ENCODE measurements at regions not wholly inside any gene's neighbourhood (a gene's known extent, or its start where the extent isn't known, plus 50 kb on each side); places are given as distances from the start of the nearest gene placed in this dataset.

DNA sequence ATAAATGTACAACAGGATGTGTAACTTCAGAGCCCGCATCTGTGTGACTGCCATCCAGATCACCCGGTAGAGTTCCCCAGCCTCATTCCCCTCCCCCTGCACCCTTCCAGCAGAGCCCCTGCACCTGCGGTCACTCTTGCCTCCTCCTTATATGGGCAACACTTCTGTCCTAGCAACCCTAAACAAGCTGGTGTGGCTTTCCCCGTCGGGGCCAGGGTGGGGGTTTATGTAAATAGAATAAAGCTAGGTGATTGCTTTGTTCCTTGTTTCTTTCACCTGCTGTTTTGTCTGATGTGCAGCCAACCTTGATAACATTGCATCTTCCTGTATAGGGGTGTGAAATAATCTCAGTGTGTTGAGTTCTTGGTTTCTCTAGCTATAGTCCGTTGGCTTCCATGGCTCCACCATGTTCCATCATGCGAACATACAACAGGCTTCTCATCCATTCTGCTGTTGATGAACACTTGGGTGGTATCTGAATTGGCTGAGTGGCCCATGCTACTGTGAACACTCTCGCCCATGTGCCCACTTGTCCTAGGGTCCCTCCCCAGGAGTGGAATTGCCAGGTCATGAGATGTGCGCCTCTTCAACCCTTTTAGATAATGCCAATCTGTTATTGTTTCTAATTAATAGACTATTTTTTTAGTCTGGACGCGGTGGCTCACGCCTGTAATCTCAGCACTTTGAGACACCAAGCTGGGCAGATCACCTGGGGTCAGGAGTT lies 102.2 kb downstream of the KIF26A start:
- intact Hi-C loops (cut with DNase I; ENCODE audit: low total_unique reads): no loop called here
- no peak for TF ChIP-seq POLR2A (IDR thresholded peaks at IDR 0.05)
- TF ChIP-seq EP300 (IDR thresholded peaks at IDR 0.05): no peak
- TF ChIP-seq, protein P1, sequence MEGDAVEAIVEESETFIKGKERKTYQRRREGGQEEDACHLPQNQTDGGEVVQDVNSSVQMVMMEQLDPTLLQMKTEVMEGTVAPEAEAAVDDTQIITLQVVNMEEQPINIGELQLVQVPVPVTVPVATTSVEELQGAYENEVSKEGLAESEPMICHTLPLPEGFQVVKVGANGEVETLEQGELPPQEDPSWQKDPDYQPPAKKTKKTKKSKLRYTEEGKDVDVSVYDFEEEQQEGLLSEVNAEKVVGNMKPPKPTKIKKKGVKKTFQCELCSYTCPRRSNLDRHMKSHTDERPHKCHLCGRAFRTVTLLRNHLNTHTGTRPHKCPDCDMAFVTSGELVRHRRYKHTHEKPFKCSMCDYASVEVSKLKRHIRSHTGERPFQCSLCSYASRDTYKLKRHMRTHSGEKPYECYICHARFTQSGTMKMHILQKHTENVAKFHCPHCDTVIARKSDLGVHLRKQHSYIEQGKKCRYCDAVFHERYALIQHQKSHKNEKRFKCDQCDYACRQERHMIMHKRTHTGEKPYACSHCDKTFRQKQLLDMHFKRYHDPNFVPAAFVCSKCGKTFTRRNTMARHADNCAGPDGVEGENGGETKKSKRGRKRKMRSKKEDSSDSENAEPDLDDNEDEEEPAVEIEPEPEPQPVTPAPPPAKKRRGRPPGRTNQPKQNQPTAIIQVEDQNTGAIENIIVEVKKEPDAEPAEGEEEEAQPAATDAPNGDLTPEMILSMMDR (IDR thresholded peaks at IDR 0.05): no peak
- TF ChIP-seq POLR2AphosphoS5 (IDR thresholded peaks at IDR 0.05): no peak
- Histone ChIP-seq H3K27ac (no peak overlapping the region), H3K27me3 (peaks cover 0 to 31% (median 0%) of the 10 kb centered on the region in 3 donors), H3K4me1 (peaks cover 0 to 7% (median 0%) of the 10 kb centered on the region in 4 donors), H3K36me3 (no peaks in the 10 kb centered on the region), H3K4me3 (no peak overlapping the region), H3K9me3 (peaks cover 4 to 42% (median 38%) of the 10 kb centered on the region in 4 donors)
- 65 to 79% (median 70%) methylated on average over 12 of the region's 12 CpGs for WGBS, 5 donors
- peak; percentile 21 to 56 for DNase-seq

DNA sequence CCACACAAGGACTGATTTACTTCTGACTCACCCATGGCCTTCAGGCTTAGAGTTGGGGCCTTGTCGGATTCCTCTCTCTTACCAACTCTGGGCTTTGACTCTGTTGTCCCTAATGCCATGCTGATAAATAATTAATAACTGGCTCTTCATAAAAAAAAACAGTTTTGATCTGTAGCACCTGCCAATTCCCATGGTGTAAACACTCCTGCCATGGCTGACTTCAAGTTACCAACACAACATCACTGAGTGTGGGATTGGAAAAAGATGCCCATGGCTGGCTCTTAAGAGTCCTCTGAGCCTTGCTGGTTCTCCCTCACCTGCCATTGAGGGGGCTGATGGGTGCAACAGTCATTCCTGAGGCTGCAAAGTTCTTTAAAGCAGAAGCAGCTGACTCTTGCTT lies 104.8 kb downstream of the KIF26A start:
- intact Hi-C loops (cut with DNase I; ENCODE audit: low total_unique reads): no loop called here
- peaks cover 0 to 7% (median 0%) of the 10 kb centered on the region in 4 donors for H3K4me1 ChIP-seq
- no peak overlapping the region for H3K27ac ChIP-seq
- H3K4me3 ChIP-seq: no peak overlapping the region
- peaks cover 0 to 32% (median 19%) of the 10 kb centered on the region in 4 donors for H3K9me3 ChIP-seq
- DNase-seq: no peak
- H3K27me3 ChIP-seq: peaks cover 0 to 24% (median 0%) of the 10 kb centered on the region in 3 donors
- no peak for TF ChIP-seq POLR2A (IDR thresholded peaks at IDR 0.05)
- no peak for TF ChIP-seq POLR2AphosphoS5 (IDR thresholded peaks at IDR 0.05)
- TF ChIP-seq, protein P1 (IDR thresholded peaks at IDR 0.05): no peak
- no peak for TF ChIP-seq EP300 (IDR thresholded peaks at IDR 0.05)
- H3K36me3 ChIP-seq: no peaks in the 10 kb centered on the region
- 76 to 94% (median 89%) methylated on average over 1 of the region's 1 CpG for WGBS, 5 donors

DNA sequence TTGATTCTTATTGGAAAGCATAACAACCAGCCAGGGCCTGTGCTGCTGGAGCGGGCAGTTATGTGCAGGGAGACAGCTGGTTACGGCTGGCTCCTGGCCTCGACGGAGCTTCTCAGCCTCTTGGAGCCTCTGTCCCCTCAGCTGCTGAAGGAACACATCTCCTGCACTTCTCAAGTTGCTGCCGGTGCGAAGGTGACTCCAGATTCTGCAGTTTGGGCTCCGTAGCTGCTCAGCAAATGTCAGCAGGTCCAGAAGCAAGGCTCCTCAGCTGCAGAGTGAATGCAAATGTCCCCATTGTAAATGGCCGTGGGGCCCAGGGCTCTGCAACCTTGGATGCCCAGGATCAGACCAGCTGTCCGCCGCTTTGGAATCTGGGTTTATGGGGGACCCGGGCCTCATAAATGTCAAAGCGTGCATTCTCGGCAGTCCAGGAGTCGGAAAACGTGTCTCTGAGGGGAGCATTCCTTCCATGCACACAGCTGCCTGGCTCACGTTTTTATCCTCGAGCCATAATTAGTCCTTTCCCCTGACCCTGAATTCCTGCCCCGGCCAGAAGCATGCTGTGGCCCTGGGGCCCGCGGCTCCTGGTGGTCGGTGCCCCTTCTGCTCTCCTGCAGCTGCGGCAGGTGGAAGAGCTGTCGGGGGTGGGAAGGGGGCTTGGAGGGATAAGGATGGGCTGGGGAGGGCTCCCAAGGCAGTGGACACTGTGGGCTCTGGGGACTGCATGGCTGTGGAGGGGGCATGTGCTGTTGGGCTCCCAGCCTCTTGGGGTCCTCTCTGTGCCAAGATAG lies 106.0 kb downstream of the KIF26A start:
- no peak overlapping the region for H3K4me3 ChIP-seq
- no peak overlapping the region for H3K27ac ChIP-seq
- H3K9me3 ChIP-seq: peaks cover 0 to 32% (median 19%) of the 10 kb centered on the region in 4 donors
- TF ChIP-seq EP300 (IDR thresholded peaks at IDR 0.05) (no peak), POLR2A (IDR thresholded peaks at IDR 0.05) (no peak), POLR2AphosphoS5 (IDR thresholded peaks at IDR 0.05) (no peak)
- TF ChIP-seq, protein P1 (IDR thresholded peaks at IDR 0.05): no peak
- DNase-seq: peak in 1 of 2 donors; percentile 19
- intact Hi-C loops (cut with DNase I; ENCODE audit: low total_unique reads): no loop called here
- WGBS, 5 donors: 70 to 86% (median 79%) methylated on average over 23 of the region's 23 CpGs
- no peaks in the 10 kb centered on the region for H3K36me3 ChIP-seq
- peaks cover 0 to 16% (median 0%) of the 10 kb centered on the region in 3 donors for H3K27me3 ChIP-seq
- peaks cover 0 to 7% (median 0%) of the 10 kb centered on the region in 4 donors for H3K4me1 ChIP-seq

DNA sequence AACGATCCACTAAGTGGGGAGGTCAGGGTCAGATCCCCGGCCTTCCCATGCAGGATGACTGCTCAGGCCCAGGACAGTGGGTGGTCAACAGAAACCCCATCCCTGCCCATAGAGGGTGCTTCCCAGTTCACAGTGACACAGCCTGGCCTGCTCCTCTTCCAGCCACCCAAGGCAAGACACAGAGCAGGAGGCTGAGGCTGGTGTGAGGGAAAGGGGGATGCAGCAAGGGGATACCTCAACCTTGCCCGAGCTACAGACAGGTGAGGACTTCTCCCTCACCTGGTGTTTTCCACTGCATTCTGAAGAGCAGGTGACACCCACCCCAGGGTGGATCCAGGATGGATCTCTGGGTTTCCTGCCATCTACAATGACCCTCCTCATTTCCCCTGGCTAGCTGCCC lies 106.7 kb downstream of the KIF26A start:
- no peak for TF ChIP-seq EP300 (IDR thresholded peaks at IDR 0.05)
- TF ChIP-seq POLR2AphosphoS5 (IDR thresholded peaks at IDR 0.05): no peak
- TF ChIP-seq POLR2A (IDR thresholded peaks at IDR 0.05): no peak
- TF ChIP-seq, protein P1 (IDR thresholded peaks at IDR 0.05): no peak
- 86 to 100% (median 89%) methylated on average over 2 to 3 of the region's 3 CpGs for WGBS, 5 donors
- Histone ChIP-seq H3K9me3 (peaks cover 0 to 32% (median 19%) of the 10 kb centered on the region in 4 donors), H3K27me3 (peaks cover 0 to 9% (median 0%) of the 10 kb centered on the region in 3 donors), H3K4me1 (peaks cover 0 to under 1% (median 0%) of the 10 kb centered on the region in 4 donors), H3K27ac (no peak overlapping the region), H3K36me3 (no peaks in the 10 kb centered on the region), H3K4me3 (no peak overlapping the region)
- peak in 1 of 2 donors; percentile 3 for DNase-seq
- intact Hi-C loops (cut with DNase I; ENCODE audit: low total_unique reads): no loop called here
